HG03354 (cell line): ENCODE measurements at regions not wholly inside any gene's neighbourhood (a gene's known extent, or its start where the extent isn't known, plus 50 kb on each side); places are given as distances from the start of the nearest gene placed in this dataset.
A peak's percentile ranks its signal among the peaks of the same experiment; 100 is the strongest.
"Not testable (repeated sequence)": the region's sequence is repeated elsewhere in the genome, so short reads cannot be mapped to it uniquely, and the experiment has no call there.

Experiments
- ATAC-seq: cut with Tn5 transposase; IDR thresholded peaks from one replicate; pipeline ENCODE4 v1.9.1; 2021; ENCODE audit warnings: mild to moderate bottlenecking; ENCODE audit not compliant: unreplicated experiment, poor library complexity, severe bottlenecking

GRCh38 chr12:74595696-74596095, 58.1 kb downstream of the ATXN7L3B start:
- ATAC-seq = no peak

- ATAC-seq = no peak
These were observed 61.2 kb downstream of the ATXN7L3B start for GRCh38 chr12:74598819-74599218.

DNA sequence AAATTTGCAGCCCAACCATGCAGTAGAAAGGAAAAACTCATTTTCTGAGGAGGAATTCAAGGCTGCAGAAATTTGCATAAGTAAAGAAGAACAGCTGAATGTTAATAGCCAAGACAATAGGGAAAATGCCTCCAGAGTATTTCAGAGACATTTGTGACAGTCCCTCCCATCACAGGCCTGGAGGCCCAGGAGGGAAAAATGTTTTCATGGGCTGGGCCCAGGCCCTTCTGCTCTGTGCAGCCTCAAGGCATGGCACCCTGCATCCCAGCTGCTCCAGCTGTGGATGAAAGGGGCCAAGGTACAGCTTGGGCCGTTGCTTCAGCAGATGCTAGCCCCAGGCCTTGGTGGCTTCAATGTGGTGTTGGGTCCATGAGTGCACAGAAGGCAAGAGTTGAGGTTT, 62.3 kb downstream of the ATXN7L3B start:
- ATAC-seq = no peak

DNA sequence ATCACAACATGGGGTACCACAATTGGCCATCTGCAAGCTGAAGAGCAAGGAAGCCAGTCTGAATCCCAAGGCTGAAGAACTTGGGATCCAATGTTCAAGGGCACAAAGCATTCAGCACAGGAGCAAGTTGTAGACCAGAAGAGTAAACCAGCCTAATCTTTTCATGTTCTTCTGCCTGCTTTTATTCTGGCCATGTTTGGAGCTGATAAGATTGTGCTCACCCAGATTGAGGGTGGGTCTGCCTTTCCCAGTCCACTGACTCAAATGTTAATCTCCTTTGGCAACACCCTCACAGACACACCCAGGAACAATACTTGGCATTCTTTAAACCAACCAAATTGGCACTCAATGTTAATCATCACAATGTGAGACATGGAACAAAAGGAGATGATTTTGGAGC, 63.2 kb downstream of the ATXN7L3B start:
- not testable (repeated sequence) for ATAC-seq

DNA sequence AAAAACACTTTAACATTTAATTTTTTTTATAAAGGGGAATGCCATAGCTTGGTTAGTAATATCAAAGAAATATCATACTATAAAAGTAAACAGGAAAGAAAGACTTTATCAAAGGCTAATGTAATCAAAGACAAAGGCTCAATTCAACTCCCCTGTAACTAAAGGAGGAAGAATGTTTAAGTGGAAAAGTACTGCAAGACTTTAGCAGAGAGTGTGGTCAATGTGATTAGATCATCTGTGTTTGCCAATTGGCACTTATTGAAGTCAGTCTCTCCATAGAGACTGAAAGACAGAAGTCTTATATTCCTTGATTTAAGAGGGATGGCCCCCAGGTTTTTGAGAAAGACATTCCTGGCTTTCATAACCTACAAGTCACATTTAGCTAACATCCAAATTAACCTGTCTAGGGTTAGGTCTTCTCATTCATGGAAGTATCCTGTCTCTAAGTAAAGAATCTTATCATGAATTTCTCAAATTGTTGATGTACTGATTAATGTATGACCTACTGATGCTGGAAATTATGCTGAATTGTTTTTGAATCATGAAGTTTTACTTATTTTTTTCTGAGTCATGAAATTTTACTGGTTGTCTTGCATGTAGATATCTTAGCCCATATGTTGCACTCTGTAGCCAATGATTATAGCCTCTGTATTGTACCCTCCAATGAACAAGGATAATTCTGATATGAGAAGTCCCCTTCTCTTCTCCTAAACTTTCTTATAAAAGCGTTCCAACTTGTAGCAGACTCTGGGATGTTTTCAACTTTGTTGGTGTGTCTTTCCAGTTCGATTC, 65.4 kb downstream of the ATXN7L3B start:
- no peak for ATAC-seq

DNA sequence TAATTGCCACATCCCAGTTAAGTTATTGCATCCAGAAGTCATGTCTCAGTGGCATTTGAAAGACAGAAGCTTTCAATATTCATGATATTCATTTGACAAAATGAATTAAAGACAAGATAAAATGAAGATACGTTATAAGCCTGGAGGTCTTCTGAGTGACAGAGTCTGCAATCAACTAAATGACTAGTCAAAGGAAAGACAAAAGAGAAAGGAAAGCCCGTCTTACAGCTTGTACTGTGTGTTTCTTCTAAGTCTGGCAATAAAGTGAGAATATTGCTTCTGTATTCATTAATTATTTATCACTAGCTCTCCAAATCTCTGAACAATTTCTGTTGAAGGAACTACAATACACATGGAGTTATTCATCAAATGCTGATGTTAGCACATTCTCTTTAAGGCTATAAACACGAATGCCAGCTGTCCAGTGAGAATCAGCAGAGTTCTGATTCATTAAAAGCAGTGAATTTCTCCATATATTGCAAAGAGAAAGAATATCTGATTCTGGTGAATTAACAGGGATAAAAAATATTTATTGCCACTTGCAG, 70.7 kb downstream of the ATXN7L3B start:
- no peak for ATAC-seq

- no peak for ATAC-seq
These were observed 73.1 kb downstream of the ATXN7L3B start for GRCh38 chr12:74610711-74611110.

GRCh38 chr12:74614426-74614825, 76.8 kb downstream of the ATXN7L3B start:
- ATAC-seq = no peak

GRCh38 chr12:74619084-74619483, 81.4 kb downstream of the ATXN7L3B start:
- ATAC-seq = no peak

- no peak for ATAC-seq
These were observed 82.2 kb downstream of the ATXN7L3B start for GRCh38 chr12:74619884-74620283.

GRCh38 chr12:74620921-74621320, 83.3 kb downstream of the ATXN7L3B start:
- ATAC-seq = no peak

DNA sequence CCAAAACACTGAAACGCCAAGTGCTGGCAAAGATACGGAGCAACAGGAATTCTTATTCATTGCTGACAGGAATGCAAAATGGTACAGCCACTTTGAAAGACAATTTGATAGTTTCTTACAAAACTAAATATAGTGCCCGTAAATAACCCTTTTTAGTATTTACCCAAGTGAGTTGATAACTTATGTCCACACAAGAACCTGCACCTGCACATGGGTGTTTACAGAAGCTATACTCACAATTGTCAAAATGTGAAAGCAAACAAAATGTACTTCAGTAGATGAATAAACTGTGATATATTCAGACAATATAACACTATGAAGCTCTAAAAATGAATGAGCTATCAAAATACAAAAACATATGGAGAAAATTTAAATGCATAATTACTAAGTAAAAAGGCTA, 86.6 kb downstream of the ATXN7L3B start:
- no peak for ATAC-seq

DNA sequence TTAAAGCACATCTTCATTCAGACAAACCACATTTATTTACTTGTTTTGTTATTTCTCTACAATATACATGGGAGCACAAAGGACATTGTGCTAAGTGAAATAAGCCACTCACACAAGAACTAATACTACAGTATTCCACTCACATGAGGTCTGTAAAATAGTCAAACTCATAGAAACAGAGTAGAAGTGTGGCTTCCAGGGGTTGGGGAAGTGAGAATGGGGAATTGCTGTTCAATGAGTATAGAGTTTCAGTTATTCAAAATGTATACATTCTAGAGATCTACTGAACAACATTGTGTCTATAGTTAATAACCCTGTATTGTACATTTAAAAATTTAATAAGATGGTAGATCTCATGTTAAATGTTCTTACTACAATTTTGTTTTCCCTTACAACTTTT, 88.8 kb downstream of the ATXN7L3B start:
- ATAC-seq = peak; percentile 75

- ATAC-seq = no peak
These were observed 103.6 kb downstream of the ATXN7L3B start for GRCh38 chr12:74641262-74641661.

- ATAC-seq = no peak
These were observed 104.1 kb downstream of the ATXN7L3B start for GRCh38 chr12:74641694-74642093.

DNA sequence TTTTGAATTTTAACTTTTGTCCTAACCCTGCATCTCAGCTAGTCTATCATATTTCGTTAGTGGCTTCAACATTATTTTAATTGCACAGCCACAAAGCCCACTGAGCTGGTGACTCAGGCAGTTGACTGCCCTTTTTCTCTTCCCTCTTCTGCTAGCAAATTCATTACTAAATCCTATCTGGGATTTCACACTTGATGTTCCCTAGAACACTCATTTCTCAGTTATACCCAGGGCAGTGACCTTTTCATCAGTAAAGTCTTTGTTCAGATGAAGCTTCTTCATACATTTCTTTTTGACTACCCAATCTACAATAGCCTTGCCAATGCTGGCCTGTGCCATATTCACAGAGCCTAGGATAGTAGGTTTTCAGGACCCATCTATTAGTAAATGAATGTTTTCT, 107.0 kb downstream of the ATXN7L3B start:
- ATAC-seq = no peak

- no peak for ATAC-seq
These were observed 109.2 kb downstream of the ATXN7L3B start for GRCh38 chr12:74646831-74647230.

DNA sequence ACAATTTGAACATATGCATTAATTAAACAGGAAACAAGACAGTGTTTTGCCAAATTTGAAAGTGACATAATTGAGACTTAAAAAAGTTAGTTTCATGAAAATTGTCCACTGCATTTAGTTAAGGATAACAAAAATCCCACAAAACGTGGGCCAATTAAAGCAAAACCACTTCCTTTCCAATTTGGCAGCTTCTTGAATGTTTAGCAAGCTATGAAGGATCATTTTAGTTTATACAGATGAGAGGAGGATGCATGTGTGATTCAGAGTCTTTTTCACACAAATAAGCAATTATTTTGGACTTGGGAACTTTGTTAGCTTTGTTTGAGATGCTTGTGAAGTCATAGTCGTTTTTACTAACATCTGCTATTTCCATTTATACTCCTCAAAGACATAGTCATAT, 109.6 kb downstream of the ATXN7L3B start:
- ATAC-seq = no peak

DNA sequence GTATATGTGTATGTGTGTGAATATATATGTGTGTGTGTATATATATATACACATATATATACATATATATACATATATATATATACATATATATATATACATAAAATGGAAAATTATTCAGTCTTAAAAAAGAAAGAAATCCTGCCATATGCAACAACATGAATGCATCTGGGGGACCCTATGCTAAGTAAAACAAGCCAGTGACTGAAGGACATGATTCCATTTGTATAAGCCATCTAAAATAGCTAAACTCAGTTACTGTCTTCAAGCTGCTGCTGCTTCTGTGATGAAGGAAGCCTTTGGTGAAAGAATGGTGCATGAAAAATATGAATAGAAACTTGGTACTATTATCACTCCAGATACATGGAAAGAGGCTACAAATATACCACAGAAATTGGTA, 118.6 kb downstream of the ATXN7L3B start:
- no peak for ATAC-seq

DNA sequence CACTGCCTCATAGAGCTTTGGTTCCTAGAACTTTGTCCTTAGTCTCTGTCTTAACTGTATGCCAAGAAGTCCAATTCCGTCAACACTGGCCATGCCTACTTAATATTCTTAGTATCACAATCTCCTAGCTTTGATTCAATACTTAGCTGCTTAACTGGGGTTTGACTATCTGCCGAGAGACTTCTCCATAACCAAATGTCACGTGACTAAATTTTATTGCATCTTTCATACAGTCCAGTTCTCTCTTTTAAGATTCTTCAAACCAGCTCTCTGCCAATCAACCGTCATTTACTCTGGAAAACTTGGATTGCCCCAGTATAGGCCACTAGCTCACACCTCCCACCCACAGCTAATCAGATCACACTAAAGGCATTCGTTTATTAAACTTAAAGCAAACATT, 122.8 kb downstream of the ATXN7L3B start:
- no peak for ATAC-seq

- no peak for ATAC-seq
These were observed 126.3 kb downstream of the ATXN7L3B start for GRCh38 chr12:74663958-74664357.

- ATAC-seq = no peak
These were observed 128.1 kb downstream of the ATXN7L3B start for GRCh38 chr12:74665690-74666089.
